Right atrium auricular region (tissue), 2 donors: ENCODE measurements at regions not wholly inside any gene's neighbourhood (a gene's known extent, or its start where the extent isn't known, plus 50 kb on each side); places are given as distances from the start of the nearest gene placed in this dataset.

ENCODE experiments used
- DNase-seq: peaks from one replicate; pipeline ENCODE4 v3.0.0-alpha.2; 2019; ENCODE audit warnings: low spot score
- H3K27ac ChIP-seq, 2 donors: fragments of 200-600 bp; sonication (generic); 1 replicate in 1 of 2; 2 replicates in 1 of 2; pipeline ENCODE4 v1.5.1; 2016 to 2019
- H3K27me3 ChIP-seq, 2 donors: fragments of 200-600 bp; sonication (generic); one replicate each; pipeline versions ENCODE4 v1.5.1 to v1.6.0; 2017 to 2019
- H3K36me3 ChIP-seq: fragments of 200-600 bp; sonication (generic); one replicate; pipeline ENCODE4 v1.5.1; 2016
- H3K4me1 ChIP-seq, 2 donors: fragments of 200-600 bp; sonication (generic); one replicate each; pipeline versions ENCODE4 v1.5.1 to v1.6.0; 2017 to 2019
- H3K4me3 ChIP-seq, 2 donors: fragments of 200-600 bp; sonication (generic); 1 replicate in 1 of 2; 2 replicates in 1 of 2; pipeline ENCODE4 v1.5.1; 2017 to 2019; ENCODE audit warnings: mild to moderate bottlenecking in 1 of 2, moderate library complexity in 1 of 2
- H3K9me3 ChIP-seq, 2 donors: fragments of 200-600 bp; sonication (generic); one replicate each; pipeline ENCODE4 v1.5.1; 2019
- TF ChIP-seq, protein P1 (sequence below), 2 donors: fragments of 200-600 bp; sonication (generic); IDR thresholded peaks; one replicate each; pipeline ENCODE4 v1.5.1; 2019; ENCODE audit warnings: antibody characterized with exemption in 2 of 2

DNA sequence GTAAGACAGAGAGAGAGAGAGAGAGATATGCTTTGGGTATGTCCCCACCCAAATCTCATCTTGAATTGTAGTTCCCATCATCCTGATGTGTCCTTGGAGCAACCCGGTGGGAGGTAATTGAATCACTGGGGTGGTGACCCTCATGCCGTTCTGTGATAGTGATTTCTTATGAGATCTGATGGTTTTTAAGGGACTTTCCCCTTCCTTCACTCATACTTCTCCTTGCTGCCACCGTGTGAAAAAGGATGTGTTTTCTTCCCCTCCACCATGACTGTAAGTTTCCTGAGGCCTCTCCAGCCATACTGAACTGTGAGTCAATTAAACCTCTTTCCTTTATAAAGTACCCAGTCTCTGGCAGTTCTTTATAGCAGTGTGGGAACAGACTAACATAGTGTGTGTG, 60.3 kb downstream of the EOMES start:
- H3K27ac ChIP-seq = no peak overlapping the region
- TF ChIP-seq, protein P1, sequence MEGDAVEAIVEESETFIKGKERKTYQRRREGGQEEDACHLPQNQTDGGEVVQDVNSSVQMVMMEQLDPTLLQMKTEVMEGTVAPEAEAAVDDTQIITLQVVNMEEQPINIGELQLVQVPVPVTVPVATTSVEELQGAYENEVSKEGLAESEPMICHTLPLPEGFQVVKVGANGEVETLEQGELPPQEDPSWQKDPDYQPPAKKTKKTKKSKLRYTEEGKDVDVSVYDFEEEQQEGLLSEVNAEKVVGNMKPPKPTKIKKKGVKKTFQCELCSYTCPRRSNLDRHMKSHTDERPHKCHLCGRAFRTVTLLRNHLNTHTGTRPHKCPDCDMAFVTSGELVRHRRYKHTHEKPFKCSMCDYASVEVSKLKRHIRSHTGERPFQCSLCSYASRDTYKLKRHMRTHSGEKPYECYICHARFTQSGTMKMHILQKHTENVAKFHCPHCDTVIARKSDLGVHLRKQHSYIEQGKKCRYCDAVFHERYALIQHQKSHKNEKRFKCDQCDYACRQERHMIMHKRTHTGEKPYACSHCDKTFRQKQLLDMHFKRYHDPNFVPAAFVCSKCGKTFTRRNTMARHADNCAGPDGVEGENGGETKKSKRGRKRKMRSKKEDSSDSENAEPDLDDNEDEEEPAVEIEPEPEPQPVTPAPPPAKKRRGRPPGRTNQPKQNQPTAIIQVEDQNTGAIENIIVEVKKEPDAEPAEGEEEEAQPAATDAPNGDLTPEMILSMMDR (IDR thresholded peaks at IDR 0.05) = no peak
- no peaks in the 10 kb centered on the region for H3K4me1 ChIP-seq
- H3K4me3 ChIP-seq = no peak overlapping the region
- H3K36me3 ChIP-seq = no peaks in the 10 kb centered on the region
- no peaks in the 10 kb centered on the region for H3K9me3 ChIP-seq
- DNase-seq = no peak
- H3K27me3 ChIP-seq = no peaks in the 10 kb centered on the region

DNA sequence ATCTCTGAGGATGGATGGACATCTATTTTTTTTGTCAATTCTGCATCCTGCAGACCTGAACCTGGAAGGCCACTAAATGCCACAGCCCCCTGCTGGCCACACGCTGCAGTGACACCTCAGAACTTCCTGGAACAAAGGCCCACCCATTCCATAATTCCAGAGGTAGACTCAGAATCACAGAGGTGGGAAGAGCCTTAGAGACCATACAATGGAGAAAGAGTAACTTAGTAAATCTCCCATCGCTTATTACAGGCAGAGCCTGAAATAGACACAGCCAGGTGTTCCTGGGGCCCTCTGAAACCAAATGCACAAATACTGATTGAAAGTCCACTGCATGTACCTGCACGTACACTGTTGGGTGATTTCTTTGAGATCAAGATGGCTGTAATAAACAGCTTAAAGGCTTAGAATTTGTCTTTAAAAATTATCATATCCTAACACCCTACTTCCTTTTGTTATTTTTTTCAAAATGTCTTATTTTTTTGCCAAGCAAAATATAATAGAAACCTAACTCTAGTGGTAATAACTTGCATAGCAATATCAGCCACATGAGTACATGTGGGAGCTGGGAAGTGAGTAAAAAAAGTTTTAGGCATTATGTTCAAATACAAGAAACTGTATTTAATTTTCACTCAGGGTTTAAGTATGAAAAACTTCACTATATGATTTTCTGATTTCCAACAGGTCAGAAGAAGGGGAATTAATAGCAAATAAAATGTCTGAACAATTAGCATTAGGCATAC, 62.7 kb downstream of the EOMES start:
- H3K4me3 ChIP-seq = no peak overlapping the region
- TF ChIP-seq, protein P1 (IDR thresholded peaks at IDR 0.05) = peak; percentile 64 to 85
- H3K27me3 ChIP-seq = no peaks in the 10 kb centered on the region
- no peaks in the 10 kb centered on the region for H3K36me3 ChIP-seq
- no peak overlapping the region for H3K27ac ChIP-seq
- no peak for DNase-seq
- no peaks in the 10 kb centered on the region for H3K4me1 ChIP-seq
- no peaks in the 10 kb centered on the region for H3K9me3 ChIP-seq

DNA sequence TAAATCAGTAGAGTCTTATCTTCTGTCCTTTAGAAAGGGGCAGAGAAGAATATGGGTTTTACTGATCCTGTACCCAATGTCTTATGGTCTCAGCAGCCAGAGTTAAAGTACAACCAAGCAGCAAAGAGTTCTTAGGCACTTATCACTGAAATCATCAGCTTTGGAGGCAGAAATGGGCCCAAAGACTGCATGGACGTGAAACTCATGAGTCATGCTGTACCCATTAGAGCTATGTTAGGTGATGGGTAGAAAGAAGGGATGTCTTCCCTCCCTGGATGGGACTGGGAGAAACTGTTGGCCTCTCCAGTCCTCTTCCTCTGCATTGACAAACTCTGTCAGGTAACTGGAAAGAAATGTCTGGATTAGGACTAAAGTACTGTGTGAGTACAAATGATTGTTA, 63.4 kb downstream of the EOMES start:
- H3K9me3 ChIP-seq = no peaks in the 10 kb centered on the region
- no peaks in the 10 kb centered on the region for H3K4me1 ChIP-seq
- no peak for DNase-seq
- H3K27me3 ChIP-seq = no peaks in the 10 kb centered on the region
- TF ChIP-seq, protein P1 (IDR thresholded peaks at IDR 0.05) = no peak
- no peak overlapping the region for H3K4me3 ChIP-seq
- no peak overlapping the region for H3K27ac ChIP-seq
- no peaks in the 10 kb centered on the region for H3K36me3 ChIP-seq

DNA sequence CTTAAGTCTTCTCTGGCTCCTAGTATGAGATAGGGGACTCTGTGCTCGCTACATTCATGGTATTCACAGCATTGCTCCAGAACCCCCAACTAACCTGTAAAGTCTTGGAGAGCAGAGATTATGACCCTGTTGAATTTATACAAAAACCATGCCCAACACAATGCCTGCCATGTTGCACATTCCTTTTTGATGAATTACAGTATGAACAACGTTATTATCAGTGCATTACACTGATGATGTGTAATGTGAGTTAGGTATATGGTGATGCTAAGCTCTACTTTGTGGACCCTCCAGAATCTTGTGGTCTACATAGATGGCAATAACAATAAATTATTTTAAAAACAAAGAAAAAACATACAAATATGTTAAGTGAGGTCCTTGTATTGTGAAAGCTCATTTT, 64.3 kb downstream of the EOMES start:
- no peak for DNase-seq
- TF ChIP-seq, protein P1 (IDR thresholded peaks at IDR 0.05) = no peak
- Histone ChIP-seq H3K4me1 (no peaks in the 10 kb centered on the region), H3K4me3 (no peak overlapping the region), H3K27ac (no peak overlapping the region), H3K9me3 (no peaks in the 10 kb centered on the region), H3K36me3 (no peaks in the 10 kb centered on the region), H3K27me3 (no peaks in the 10 kb centered on the region)

DNA sequence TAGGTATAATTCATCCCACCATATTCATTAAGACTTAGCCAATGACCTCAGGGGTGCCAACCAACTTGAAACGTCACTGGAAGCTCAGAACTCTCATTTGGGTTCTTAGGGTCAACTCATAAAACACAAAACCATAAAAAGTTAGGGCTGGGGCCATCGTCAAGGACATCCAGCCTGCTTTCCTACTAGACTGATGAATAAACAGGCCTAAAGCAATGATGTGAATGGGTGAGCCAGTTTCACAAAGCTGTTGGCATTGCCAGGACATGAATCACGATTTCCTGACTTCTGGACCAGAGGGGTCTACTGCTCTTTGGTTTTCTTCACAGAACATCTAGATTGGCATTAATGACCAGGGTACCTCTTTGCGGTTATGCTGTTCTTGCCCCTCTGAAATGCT, 64.7 kb downstream of the EOMES start:
- Histone ChIP-seq H3K9me3 (no peaks in the 10 kb centered on the region), H3K27me3 (no peaks in the 10 kb centered on the region), H3K27ac (no peak overlapping the region), H3K4me3 (no peak overlapping the region), H3K36me3 (no peaks in the 10 kb centered on the region), H3K4me1 (no peaks in the 10 kb centered on the region)
- DNase-seq = no peak
- TF ChIP-seq, protein P1 (IDR thresholded peaks at IDR 0.05) = no peak

DNA sequence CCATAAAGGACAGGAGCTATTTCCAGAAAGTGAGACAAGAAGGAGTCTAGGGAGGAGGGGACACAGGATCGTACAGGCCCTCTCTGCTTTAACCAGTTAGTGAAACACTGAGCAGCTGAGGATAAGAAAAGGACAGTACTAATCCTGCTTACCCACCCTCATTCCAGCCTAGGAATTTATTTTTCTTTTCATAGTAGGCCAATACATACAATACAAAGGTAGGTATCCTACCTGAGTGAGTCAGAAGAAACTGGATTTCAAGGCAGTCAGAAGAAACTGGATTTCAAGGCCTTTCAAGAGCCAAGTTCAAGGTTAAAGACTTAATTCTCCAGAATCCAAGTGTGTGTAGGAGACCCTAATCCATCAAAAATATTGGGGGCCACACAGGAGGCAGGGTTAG, 65.3 kb downstream of the EOMES start:
- TF ChIP-seq, protein P1 (IDR thresholded peaks at IDR 0.05) = no peak
- no peak for DNase-seq

More for the DNA sequence above, 65.3 kb downstream of the EOMES start:
- H3K27me3 ChIP-seq = no peaks in the 10 kb centered on the region
- no peaks in the 10 kb centered on the region for H3K9me3 ChIP-seq
- no peak overlapping the region for H3K4me3 ChIP-seq
- no peaks in the 10 kb centered on the region for H3K4me1 ChIP-seq
- H3K27ac ChIP-seq = no peak overlapping the region
- H3K36me3 ChIP-seq = no peaks in the 10 kb centered on the region
